ENCODE measurements at regions not wholly inside any gene's neighbourhood (a gene's known extent, or its start where the extent isn't known, plus 50 kb on each side); places are given as distances from the start of the nearest gene placed in this dataset.

- TF ChIP-seq NR2F2 (IDR thresholded peaks at IDR 0.05) (no peak), HNF4A (conservative IDR thresholded peaks at IDR 0.05) (no peak), MAX (IDR thresholded peaks at IDR 0.05) (no peak), GABPA (IDR thresholded peaks at IDR 0.05 in 1 of 2, conservative IDR thresholded peaks at IDR 0.05 in 1 of 2) (no peak)
Observed at GRCh38 chr9:1505489-1505888, 455.3 kb downstream of the DMRT2 start (continued).

- Histone ChIP-seq H3K4me1 (ENCODE audit: control insufficient read depth in 4 of 4, insufficient read depth in 4 of 4, low read length in 3 of 4) (no peaks in the 10 kb centered on the region), H3K27me3 (ENCODE audit: control insufficient read depth in 4 of 4, insufficient read depth in 4 of 4, low read length in 3 of 4) (no peaks in the 10 kb centered on the region), H3K9me3 (ENCODE audit: control insufficient read depth in 4 of 4, low read length in 3 of 4) (no peaks in the 10 kb centered on the region), H3K4me3 (ENCODE audit: low read depth in 1 of 3, low read length in 3 of 3) (no peak overlapping the region), H3K27ac (ENCODE audit: low read depth in 1 of 2, low read length in 2 of 2) (no peak overlapping the region), H3K36me3 (ENCODE audit: control insufficient read depth in 4 of 4, insufficient read depth in 3 of 4, low read depth in 1 of 4, low read length in 3 of 4) (no peaks in the 10 kb centered on the region), H3K9ac (ENCODE audit: low read depth in 1 of 2, low read length in 2 of 2) (no peak overlapping the region)
- 69% methylated on average over 4 of the region's 4 CpGs for WGBS
- no peak for DNase-seq (ENCODE audit: low spot score)
- no peak for TF ChIP-seq RXRA (IDR thresholded peaks at IDR 0.05)
- TF ChIP-seq ATF3 (IDR thresholded peaks at IDR 0.05), result no peak
- no peak for TF ChIP-seq TAF1 (conservative IDR thresholded peaks at IDR 0.05)
- TF ChIP-seq FOXA2 (IDR thresholded peaks at IDR 0.05), result no peak
- no peak for TF ChIP-seq JUND (IDR thresholded peaks at IDR 0.05)
- no peak for TF ChIP-seq GABPA (IDR thresholded peaks at IDR 0.05 in 1 of 2, conservative IDR thresholded peaks at IDR 0.05 in 1 of 2)
- no peak for TF ChIP-seq RAD21 (IDR thresholded peaks at IDR 0.05)
- no peak for TF ChIP-seq NR2F2 (IDR thresholded peaks at IDR 0.05)
Observed at GRCh38 chr9:1510712-1511111, 460.6 kb downstream of the DMRT2 start.

GRCh38 chr9:1513105-1513504 is 462.9 kb downstream of the DMRT2 start:
- Histone ChIP-seq H3K27me3 (ENCODE audit: control insufficient read depth in 4 of 4, insufficient read depth in 4 of 4, low read length in 3 of 4) (no peaks in the 10 kb centered on the region), H3K4me1 (ENCODE audit: control insufficient read depth in 4 of 4, insufficient read depth in 4 of 4, low read length in 3 of 4) (no peaks in the 10 kb centered on the region), H3K4me3 (ENCODE audit: low read depth in 1 of 3, low read length in 3 of 3) (no peak overlapping the region), H3K9ac (ENCODE audit: low read depth in 1 of 2, low read length in 2 of 2) (no peak overlapping the region), H3K27ac (ENCODE audit: low read depth in 1 of 2, low read length in 2 of 2) (no peak overlapping the region), H3K36me3 (ENCODE audit: control insufficient read depth in 4 of 4, insufficient read depth in 3 of 4, low read depth in 1 of 4, low read length in 3 of 4) (no peaks in the 10 kb centered on the region), H3K9me3 (ENCODE audit: control insufficient read depth in 4 of 4, low read length in 3 of 4) (no peaks in the 10 kb centered on the region)
- no peak for TF ChIP-seq JUND (IDR thresholded peaks at IDR 0.05)
- TF ChIP-seq FOXA1 (IDR thresholded peaks at IDR 0.05), result no peak
- no peak for TF ChIP-seq ZBTB33 (IDR thresholded peaks at IDR 0.05)
- TF ChIP-seq EGR1 (IDR thresholded peaks at IDR 0.05; ENCODE audit: low read depth in 2 of 2), result no peak
- no peak for TF ChIP-seq CTCF (IDR thresholded peaks at IDR 0.05; ENCODE audit: low read depth, low read length, missing input control)
- TF ChIP-seq FOXA2 (IDR thresholded peaks at IDR 0.05), result no peak
- no peak for TF ChIP-seq SP1 (IDR thresholded peaks at IDR 0.05)
- no peak for DNase-seq (ENCODE audit: low spot score)
- 85% methylated on average over 2 of the region's 2 CpGs for WGBS

Measured in liver (tissue), 8 donors.